ENCODE measurements at regions not wholly inside any gene's neighbourhood (a gene's known extent, or its start where the extent isn't known, plus 50 kb on each side); places are given as distances from the start of the nearest gene placed in this dataset.
"Not testable (repeated sequence)": the region's sequence is repeated elsewhere in the genome, so short reads cannot be mapped to it uniquely, and the experiment has no call there.

DNA sequence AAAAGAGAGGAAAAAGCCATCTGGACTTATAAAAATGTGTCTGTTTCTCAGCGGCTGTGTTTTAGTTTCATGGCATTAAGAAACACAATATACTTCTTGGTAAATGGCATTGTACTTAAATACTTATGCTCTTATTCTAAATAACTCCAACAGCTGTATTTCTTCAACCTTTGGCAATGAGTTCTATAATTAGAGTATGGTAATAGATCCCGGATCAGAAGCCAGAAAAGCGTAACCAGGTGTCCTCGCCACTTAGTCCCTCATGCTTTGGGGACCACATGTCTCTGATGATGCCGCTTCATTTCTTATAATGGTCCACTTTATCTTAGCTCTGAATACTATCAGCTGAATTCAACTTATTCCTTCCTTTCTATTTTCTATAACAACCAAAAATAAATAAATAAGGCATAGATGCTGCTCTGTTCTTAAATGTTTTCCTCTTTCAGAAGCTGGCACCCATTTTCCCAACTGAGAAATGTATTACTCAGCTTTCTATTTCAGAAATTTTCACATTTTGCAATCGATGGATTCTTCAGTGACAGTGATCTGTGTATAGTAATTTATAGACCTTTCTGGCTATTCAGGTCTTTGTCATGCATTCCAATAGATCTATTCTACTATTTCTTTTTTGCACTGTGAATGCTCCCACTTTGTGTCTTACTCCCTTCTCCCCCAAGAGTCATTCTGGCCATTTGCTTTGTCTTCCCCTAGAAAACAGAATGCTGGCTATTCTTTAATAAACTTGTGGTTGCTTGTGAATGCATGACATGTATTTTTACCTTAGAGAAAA, 87.6 kb upstream of the KBTBD8 start:
- DNase-seq (ENCODE audit: low read depth in 4 of 4, low spot score in 3 of 4): no peak

DNA sequence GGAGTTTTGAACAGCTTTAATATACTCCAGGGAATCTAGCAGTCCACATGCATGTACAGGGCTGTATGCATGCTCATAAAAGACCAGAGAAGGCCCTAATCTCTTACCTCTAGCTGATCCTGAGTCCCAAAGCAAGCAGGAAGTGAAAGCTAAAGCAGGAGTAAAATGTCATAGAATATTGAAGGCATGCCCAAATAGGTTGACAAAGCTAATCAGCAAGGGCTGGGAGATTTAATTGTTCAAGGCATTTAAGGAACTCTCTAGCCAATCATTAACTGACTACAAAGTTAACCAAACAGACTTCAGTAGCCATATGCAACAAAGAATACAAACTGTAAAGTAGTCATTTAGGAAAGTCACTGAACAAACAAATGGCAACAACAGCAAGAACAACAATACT, 85.8 kb upstream of the KBTBD8 start:
- DNase-seq (ENCODE audit: low read depth in 4 of 4, low spot score in 3 of 4): no peak

DNA sequence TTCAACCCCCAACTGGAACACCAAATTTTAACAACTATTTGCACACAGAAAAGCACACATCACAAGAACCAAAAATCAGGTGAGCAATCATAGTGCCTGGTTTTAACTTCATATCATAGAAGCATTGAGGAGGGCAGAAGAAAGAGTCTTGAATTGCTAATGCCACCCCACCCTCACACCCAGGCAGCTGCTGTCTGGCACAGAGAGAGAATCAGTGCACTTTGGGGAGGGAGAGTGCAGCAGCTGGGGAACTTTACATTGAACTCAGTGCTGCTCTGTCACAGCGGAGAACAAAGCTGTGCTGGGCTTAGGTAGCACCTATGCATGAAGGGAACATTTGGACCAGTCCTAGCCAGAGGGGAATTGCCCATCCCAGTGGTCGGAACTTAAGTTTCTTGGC, 76.0 kb upstream of the KBTBD8 start:
- DNase-seq (ENCODE audit: low read depth in 4 of 4, low spot score in 3 of 4): no peak

DNA sequence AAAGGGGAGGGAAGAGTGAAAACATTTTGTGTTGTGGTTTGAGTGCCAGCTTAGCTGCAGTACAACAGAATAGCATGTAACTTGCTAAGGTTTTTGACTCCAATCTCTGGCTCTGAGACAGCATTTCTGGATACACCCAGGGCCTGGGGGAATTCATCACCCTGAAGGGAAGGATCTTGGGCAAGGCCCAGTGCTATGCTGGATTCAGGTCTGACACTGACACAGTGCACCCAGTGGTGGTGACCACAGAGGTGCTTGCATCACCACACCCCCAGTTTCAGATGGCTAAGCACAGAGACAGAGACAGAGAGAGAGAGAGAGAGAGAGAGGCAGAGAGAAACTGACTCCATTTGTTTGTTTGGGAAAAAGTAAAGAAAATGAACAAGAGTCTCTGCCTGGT, 74.1 kb upstream of the KBTBD8 start:
- DNase-seq (ENCODE audit: low read depth in 4 of 4, low spot score in 3 of 4): no peak

DNA sequence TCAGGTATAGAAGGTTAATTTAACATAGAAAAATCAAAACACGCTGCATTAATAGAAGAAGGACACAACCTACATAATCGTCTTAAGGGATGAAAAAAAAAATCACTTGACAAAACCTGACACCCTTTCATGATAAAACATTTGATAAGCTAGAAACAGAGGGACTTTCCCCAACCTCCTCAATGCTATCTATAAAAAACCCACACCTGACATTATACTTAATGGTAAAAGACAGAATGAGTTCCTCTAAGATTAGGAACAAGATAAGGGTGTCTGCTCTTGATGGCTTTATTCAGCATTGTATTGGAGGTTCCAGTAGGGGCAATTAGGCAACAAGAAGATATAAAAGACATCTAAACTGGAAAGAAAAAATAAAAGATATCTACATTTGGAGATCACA, 69.9 kb upstream of the KBTBD8 start:
- no peak for DNase-seq (ENCODE audit: low read depth in 4 of 4, low spot score in 3 of 4)

DNA sequence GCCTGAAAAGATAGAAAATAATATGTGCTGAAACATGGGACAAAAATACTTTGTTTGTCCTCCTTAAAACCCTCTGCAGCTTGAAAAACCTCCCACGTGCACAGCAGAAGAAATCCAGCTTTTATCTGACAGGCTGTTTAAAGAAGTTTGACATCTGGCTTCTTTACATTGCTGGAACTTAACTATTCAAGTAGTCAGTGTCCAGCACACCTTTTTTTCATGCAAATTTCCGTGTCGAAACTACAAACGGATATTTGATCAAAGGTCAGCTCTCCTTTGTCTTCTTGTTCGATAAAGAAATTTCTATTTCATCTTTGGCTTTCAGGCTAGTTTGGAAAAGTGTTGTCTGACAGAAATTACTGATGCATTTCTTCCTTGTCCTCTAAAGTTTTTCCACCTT, 66.8 kb upstream of the KBTBD8 start:
- peak in 1 of 4 donors; percentile 1 for DNase-seq (ENCODE audit: low read depth in 4 of 4, low spot score in 3 of 4)

DNA sequence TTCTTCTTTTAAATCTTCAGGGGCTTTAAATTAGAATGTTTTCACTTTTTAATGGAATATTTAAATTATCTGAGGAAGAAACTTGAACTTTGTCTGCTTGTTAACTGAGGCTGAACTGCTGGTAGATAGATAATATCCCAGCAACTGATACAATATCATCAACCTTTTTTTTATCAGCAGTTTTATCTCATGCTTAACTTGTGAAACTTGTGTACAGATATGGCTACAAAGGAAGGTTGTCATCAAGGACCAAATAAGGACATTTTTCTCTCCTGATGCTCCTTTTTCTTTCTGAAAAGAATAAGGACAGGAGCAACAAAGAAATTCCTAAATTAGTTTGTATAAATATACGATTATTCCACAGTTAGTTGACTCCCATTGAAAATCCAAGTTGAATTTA, 66.4 kb upstream of the KBTBD8 start:
- DNase-seq (ENCODE audit: low read depth in 4 of 4, low spot score in 3 of 4): no peak

DNA sequence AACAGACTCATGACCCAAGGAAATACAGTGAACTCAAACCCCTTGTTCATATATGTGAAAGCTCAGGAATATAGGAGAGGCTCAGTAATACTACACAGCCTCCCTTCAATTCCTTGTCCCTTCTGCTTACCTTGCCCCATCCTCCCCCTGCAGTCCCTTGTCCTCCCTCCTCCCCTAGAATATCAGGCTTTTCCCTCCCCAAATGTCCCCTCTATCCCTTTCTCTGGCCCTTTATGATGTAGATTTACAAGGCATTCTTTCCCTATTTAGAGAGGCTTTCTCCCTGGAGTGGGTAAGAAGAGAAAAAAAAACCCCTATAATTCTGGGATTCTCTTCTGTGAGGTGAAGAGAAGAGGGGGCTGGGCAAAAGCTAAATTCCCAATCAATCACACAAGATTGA, 64.9 kb upstream of the KBTBD8 start:
- no peak for DNase-seq (ENCODE audit: low read depth in 4 of 4, low spot score in 3 of 4)

DNA sequence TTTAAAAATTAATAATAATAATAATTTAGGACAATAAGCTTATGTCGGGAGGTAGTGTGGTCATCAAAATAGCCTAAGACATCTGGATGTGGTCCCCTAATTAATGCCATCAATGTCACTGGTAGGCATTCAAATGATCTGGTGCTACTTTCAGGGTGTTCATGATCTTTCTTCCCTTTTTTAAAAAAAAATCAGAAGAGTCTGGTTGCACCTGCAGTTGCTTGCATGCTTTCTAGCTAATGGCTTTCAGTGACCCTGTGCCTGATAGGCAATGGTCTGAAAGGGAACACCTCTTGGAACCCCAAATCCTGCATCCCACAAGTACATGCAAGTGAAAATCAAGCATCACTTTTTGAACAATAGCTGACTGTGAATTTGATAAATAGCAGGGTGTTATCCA, 64.1 kb upstream of the KBTBD8 start:
- no peak for DNase-seq (ENCODE audit: low read depth in 4 of 4, low spot score in 3 of 4)

DNA sequence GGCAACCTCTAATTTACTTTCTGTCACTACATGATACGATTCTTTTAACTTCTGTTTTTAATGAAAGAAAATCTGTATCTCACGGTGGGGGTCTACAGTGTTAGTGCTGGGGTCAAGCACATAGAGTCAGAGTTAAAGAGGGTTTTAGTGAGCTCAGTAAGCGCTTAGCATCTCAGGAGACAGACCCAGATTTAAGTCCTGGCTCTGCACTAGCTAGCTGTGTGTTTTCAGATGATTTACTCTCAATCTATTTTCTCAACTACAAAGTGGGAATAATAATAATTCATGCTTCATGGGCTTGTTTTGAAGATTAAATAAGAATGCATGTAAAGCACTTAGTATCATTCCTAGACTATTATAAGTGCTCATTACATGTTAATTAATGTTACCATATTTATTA, 63.4 kb upstream of the KBTBD8 start:
- no peak for DNase-seq (ENCODE audit: low read depth in 4 of 4, low spot score in 3 of 4)

DNA sequence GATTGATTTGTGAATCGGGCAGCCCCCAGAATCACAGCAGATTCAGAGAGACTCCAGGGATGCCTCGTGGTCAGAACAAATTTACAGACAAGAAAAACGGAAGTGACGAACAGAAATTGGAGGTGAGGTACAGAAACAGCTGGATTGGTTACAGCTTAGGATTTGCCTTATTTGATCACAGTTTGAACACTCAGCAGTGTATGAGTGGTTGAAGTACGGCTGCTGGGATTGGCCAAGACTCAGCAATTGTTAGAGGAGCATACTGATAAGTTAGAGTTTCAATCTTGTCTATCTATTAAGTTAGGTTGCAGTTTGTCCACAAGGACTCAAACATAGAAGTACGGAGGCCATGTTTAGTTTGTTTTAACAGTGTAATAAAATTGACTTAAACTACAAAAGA, 61.1 kb upstream of the KBTBD8 start:
- not testable (repeated sequence) for DNase-seq (ENCODE audit: low read depth in 4 of 4, low spot score in 3 of 4)

DNA sequence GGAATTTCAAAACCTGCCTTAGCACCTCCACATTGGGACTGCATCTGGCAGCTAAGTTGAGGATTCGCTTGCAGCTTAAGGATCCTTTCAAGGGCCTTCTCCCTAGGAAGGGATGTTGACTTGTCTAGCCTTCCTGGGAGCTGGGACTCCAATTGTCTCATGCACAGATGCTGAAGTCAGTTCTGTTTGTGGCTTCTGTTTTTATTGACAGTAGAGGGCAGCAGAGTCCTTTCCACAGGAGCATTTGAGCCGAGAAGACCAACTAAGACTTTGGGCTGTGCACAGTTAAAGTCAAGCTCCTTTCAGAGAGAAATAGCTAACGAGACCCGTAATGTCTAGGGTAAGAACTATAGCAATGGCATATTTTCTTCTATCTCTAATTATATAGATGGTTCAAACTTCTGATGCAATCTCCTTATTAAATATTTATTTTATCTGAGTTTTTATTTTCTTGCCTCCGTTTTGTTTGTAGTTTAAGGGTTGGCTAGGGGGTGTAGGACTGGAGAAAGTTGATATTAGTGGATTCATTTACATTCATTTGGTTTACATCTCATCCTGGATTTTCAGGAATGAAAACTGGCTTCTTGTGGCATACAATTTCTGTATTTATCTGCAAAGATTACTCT, 59.7 kb upstream of the KBTBD8 start:
- peak; percentile 45 to 52 (median 52) for DNase-seq (ENCODE audit: low read depth in 4 of 4, low spot score in 3 of 4)

DNA sequence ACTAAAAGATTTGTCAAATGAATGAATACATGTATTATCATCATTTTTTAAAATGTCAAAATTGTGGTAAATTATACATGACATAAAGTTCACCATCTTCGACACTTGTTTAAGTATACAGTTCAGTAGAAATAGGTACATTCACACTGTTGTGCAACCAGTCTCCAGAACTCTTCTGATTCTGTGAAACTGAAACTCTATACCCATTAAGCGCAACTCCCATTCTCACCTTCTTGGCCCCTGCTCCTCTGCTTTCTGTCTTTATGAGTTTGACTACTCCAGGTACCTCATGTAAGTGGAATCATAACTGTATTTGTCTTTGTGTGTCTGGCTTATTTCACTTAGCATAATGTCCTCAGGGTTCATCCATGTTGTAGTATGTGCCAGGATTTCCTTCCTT, 50.1 kb upstream of the KBTBD8 start:
- DNase-seq (ENCODE audit: low read depth in 4 of 4, low spot score in 3 of 4): no peak

Measured in left renal pelvis (tissue), 4 donors.